B cell (primary cell): ENCODE measurements at regions not wholly inside any gene's neighbourhood (a gene's known extent, or its start where the extent isn't known, plus 50 kb on each side); places are given as distances from the start of the nearest gene placed in this dataset.

Source experiments
- ATAC-seq: fragments of 200-7000 bp; cut with Tn5 transposase; one replicate; pipeline ENCODE4 v1.10.0; 2021; ENCODE audit warnings: low read depth, mild to moderate bottlenecking, moderate number of reproducible peaks, moderate library complexity
- CTCF ChIA-PET: fragments of 350-600 bp; sonication (Branson Sonifier 250); formaldehyde crosslinking; loops from one replicate; lab custom pipeline; 2021; ENCODE audit warnings: antibody characterized with exemption, inconsistent platforms; lab: Charles Lee
- POLR2A ChIA-PET: fragments of 350-600 bp; sonication (Branson Sonifier 250); formaldehyde crosslinking; loops from one replicate; lab custom pipeline; 2021; ENCODE audit warnings: antibody characterized with exemption; lab: Charles Lee
- DNase-seq: peaks from one replicate; pipeline ENCODE4 v3.0.0; 2013
- H2AFZ ChIP-seq: 2 replicates; pipeline ENCODE4 v1.6.1; 2012; ENCODE audit warnings: mild to moderate bottlenecking, low read depth, low read length; ENCODE audit not compliant: insufficient read depth, poor library complexity, severe bottlenecking
- H3K27ac ChIP-seq, 2 donors: 1 replicate in 1 of 2; 2 replicates in 1 of 2; pipeline ENCODE4 v1.5.1; 2012 to 2013; ENCODE audit warnings: low read length in 2 of 2, mild to moderate bottlenecking in 2 of 2, moderate library complexity in 1 of 2
- H3K27me3 ChIP-seq, 4 experiments: fragments of 200-600 bp in 1 of 4; sonication (generic) in 1 of 4; replicated peaks in 1 of 4; 1 replicate in 2 of 4; 2 replicates in 2 of 4; pipeline versions ENCODE4 v1.6.1 to v1.7.0; 2013 to 2016; ENCODE audit warnings: low read length in 3 of 4, mild to moderate bottlenecking in 2 of 4, mixed read lengths in 1 of 4, moderate library complexity in 1 of 4; ENCODE audit not compliant: insufficient read depth in 4 of 4, control insufficient read depth in 3 of 4; ENCODE audit errors: control extremely low read depth in 1 of 4
- H3K36me3 ChIP-seq, 2 experiments: replicated peaks in 1 of 2; 1 replicate in 1 of 2; 2 replicates in 1 of 2; pipeline versions ENCODE4 v1.6.1 to v1.7.1; 2013; ENCODE audit warnings: low read length in 1 of 2; ENCODE audit not compliant: insufficient read depth in 2 of 2, control insufficient read depth in 1 of 2; ENCODE audit errors: control extremely low read depth in 1 of 2, extremely low read depth in 1 of 2
- H3K4me1 ChIP-seq, 2 donors: fragments of 200-600 bp in 1 of 2; sonication (generic) in 1 of 2; 1 replicate in 1 of 2; 2 replicates in 1 of 2; pipeline versions ENCODE4 v1.5.1 to v1.6.1; 2013 to 2017; ENCODE audit warnings: low read length in 2 of 2; ENCODE audit not compliant: control insufficient read depth in 2 of 2, insufficient read depth in 2 of 2
- H3K4me2 ChIP-seq: replicated peaks from 2 replicates; pipeline ENCODE3; 2012; ENCODE audit warnings: mild to moderate bottlenecking, low read depth, low read length; ENCODE audit not compliant: poor library complexity, severe bottlenecking
- H3K4me3 ChIP-seq, 5 experiments: fragments of 200-600 bp in 1 of 5; sonication (generic) in 1 of 5; 1 replicate in 3 of 5; 2 replicates in 2 of 5; pipeline versions ENCODE4 v1.5.1 to v1.7.0; 2011 to 2016; ENCODE audit warnings: low read length in 4 of 5, mild to moderate bottlenecking in 4 of 5, low read depth in 2 of 5, control low read depth in 1 of 5, moderate library complexity in 1 of 5; ENCODE audit not compliant: insufficient read depth in 1 of 5; ENCODE audit errors: control extremely low read depth in 1 of 5, extremely low read depth in 1 of 5
- H3K79me2 ChIP-seq: fragments of 200-600 bp; sonication (generic); one replicate; pipeline ENCODE4 v1.6.0; 2016; ENCODE audit warnings: low read length; ENCODE audit not compliant: control insufficient read depth, insufficient read depth
- H3K9ac ChIP-seq: fragments of 200-600 bp; sonication (generic); 2 replicates; pipeline ENCODE4 v1.6.1; 2017; ENCODE audit warnings: mild to moderate bottlenecking, low read length, moderate library complexity
- H3K9me3 ChIP-seq, 3 donors: one replicate each; pipeline versions ENCODE4 v1.6.1 to v1.7.1; 2013; ENCODE audit warnings: low read length in 2 of 3; ENCODE audit not compliant: control insufficient read depth in 2 of 3, insufficient read depth in 1 of 3; ENCODE audit errors: control extremely low read depth in 1 of 3
- H4K20me1 ChIP-seq: 2 replicates; pipeline ENCODE4 v1.6.0; 2012; ENCODE audit warnings: mild to moderate bottlenecking, low read length; ENCODE audit not compliant: insufficient read depth, control insufficient read depth, poor library complexity, severe bottlenecking
- H3K27ac Mint-ChIP-seq: one replicate; pipeline ENCODE4 v1.8.0; 2021; ENCODE audit warnings: mixed read lengths
- H3K27me3 Mint-ChIP-seq: one replicate; pipeline ENCODE4 v1.8.0; 2021; ENCODE audit warnings: mixed read lengths
- H3K4me1 Mint-ChIP-seq: one replicate; pipeline ENCODE4 v1.8.0; 2021; ENCODE audit warnings: mixed read lengths
- H3K4me3 Mint-ChIP-seq: one replicate; pipeline ENCODE4 v1.8.0; 2021; ENCODE audit warnings: mixed read lengths
- H3K9me3 Mint-ChIP-seq: one replicate; pipeline ENCODE4 v1.8.0; 2022; ENCODE audit warnings: mixed read lengths; ENCODE audit not compliant: insufficient read depth
- EZH2 ChIP-seq: IDR thresholded peaks from 2 replicates; pipeline ENCODE4 v1.6.1; 2012; ENCODE audit warnings: borderline replicate concordance, low read depth, mild to moderate bottlenecking, moderate library complexity, low read length; ENCODE audit not compliant: insufficient read depth, poor library complexity, severe bottlenecking
- WGBS: methylation state at CpG from one replicate; pipeline ENCODE4 v1.1.5; 2013; ENCODE audit warnings: missing lambda C conversion rate; ENCODE audit not compliant: insufficient coverage; 5-methylcytosine and 5-hydroxymethylcytosine counted together
- intact Hi-C: fragments of 100-400 bp; cut with micrococcal nuclease; formaldehyde crosslinking; loops from one replicate; pipeline ENCODE4 v1.10.0; 2022
- TF ChIP-seq, protein P1 (sequence below): fragments of 200-600 bp; IDR thresholded peaks from one replicate; pipeline ENCODE4 v1.8.0; 2022; ENCODE audit warnings: antibody characterized with exemption, mild to moderate bottlenecking

DNA sequence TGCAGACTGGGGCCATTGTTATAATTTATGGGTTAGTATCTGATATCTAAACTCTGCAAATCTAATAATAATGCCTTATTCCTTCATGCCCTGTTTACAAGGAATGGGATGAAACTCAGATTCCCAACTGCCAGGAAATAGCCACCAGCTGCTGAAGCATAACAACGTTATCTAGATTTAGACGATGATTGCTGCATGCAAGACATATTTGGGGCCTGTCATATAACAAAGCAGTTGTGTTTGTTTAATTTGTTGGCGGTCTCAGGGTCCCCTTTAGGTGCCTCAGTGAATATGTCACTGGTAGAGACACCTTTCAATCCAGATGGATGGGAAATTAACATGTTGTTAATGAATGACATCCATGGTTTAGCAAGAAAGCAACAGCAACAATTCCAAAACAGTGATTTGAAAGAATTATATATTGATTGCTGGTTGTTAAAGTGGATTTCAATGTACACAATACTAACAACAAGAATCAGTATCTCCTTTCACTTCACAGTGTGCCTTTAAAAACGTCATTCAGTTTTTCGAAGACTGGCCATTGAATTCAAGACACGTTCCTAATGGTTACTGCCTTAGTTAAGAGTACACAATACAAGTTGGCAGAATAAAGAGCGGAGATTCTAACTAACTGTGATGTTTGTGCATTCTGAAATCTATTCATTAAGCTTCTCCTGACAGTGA is 860.6 kb upstream of the CELF2 start:
- Histone ChIP-seq H3K27me3 (no peaks in the 10 kb centered on the region), H3K9me3 (peaks cover 0 to 14% (median 1%) of the 10 kb centered on the region in 3 donors), H3K36me3 (no peaks in the 10 kb centered on the region), H3K4me1 (no peaks in the 10 kb centered on the region), H3K9ac (no peak overlapping the region), H3K27ac (no peak overlapping the region), H3K79me2 (no peaks in the 10 kb centered on the region), H2AFZ (no peak overlapping the region), H4K20me1 (no peaks in the 10 kb centered on the region), H3K4me3 (no peak overlapping the region), H3K4me2 (no peak overlapping the region)
- Mint-ChIP-seq H3K4me1 (no peaks in the 10 kb centered on the region), H3K4me3 (no peak overlapping the region), H3K27ac (no peak overlapping the region), H3K27me3 (no peaks in the 10 kb centered on the region), H3K9me3 (no peaks in the 10 kb centered on the region)
- intact Hi-C loops = no loop called here
- no peak for DNase-seq
- TF ChIP-seq, protein P1, sequence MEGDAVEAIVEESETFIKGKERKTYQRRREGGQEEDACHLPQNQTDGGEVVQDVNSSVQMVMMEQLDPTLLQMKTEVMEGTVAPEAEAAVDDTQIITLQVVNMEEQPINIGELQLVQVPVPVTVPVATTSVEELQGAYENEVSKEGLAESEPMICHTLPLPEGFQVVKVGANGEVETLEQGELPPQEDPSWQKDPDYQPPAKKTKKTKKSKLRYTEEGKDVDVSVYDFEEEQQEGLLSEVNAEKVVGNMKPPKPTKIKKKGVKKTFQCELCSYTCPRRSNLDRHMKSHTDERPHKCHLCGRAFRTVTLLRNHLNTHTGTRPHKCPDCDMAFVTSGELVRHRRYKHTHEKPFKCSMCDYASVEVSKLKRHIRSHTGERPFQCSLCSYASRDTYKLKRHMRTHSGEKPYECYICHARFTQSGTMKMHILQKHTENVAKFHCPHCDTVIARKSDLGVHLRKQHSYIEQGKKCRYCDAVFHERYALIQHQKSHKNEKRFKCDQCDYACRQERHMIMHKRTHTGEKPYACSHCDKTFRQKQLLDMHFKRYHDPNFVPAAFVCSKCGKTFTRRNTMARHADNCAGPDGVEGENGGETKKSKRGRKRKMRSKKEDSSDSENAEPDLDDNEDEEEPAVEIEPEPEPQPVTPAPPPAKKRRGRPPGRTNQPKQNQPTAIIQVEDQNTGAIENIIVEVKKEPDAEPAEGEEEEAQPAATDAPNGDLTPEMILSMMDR = no peak
- no peak for TF ChIP-seq EZH2
- ChIA-PET POLR2A (no interaction called here), CTCF (no interaction called here)
- WGBS = 91% methylated on average over 6 of the region's 7 CpGs
- ATAC-seq = no peak

DNA sequence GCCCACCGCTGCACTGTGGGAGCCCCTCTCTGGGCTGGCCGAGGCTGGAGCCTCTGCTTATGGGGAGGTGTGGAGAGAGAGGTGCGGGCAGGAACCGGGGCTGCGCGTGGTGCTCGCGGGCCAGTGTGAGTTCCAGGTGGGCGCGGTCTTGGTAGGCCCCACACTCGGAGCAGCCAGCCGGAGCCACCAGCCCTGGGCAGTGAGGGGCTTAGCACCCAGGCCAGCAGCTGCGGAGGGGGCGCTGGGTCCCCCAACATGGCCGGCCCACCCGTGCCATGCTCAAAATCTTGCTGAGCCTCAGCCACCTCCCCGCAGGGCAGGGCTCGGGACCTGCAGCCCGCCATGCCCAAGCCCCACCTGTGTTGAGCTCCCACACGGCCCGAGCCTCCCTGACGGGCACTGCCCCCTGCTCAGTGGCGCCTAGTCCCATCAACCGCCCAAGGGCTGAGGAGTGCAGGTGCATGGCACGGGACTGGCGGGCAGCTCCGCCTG is 856.8 kb upstream of the CELF2 start:
- no peaks in the 10 kb centered on the region for H3K4me1 Mint-ChIP-seq
- H3K9me3 Mint-ChIP-seq = no peaks in the 10 kb centered on the region
- no peak overlapping the region for H3K27ac Mint-ChIP-seq
- no peaks in the 10 kb centered on the region for H3K36me3 ChIP-seq
- H3K4me2 ChIP-seq = no peak overlapping the region
- no peaks in the 10 kb centered on the region for H3K79me2 ChIP-seq
- no peak overlapping the region for H3K27ac ChIP-seq
- H3K4me3 ChIP-seq = no peak overlapping the region
- no peak overlapping the region for H3K4me3 Mint-ChIP-seq
- no peak for ATAC-seq
- TF ChIP-seq, protein P1 = no peak
- TF ChIP-seq EZH2 = no peak
- H3K27me3 ChIP-seq = no peaks in the 10 kb centered on the region
- H4K20me1 ChIP-seq = no peaks in the 10 kb centered on the region
- ChIA-PET CTCF (no interaction called here), POLR2A (no interaction called here)
- H2AFZ ChIP-seq = no peak overlapping the region
- H3K4me1 ChIP-seq = no peaks in the 10 kb centered on the region
- no peak for DNase-seq
- intact Hi-C loops = no loop called here
- H3K9ac ChIP-seq = no peak overlapping the region
- H3K9me3 ChIP-seq = peaks cover 0 to 15% (median under 1%) of the 10 kb centered on the region in 3 donors
- WGBS = 97% methylated on average over 26 of the region's 27 CpGs
- H3K27me3 Mint-ChIP-seq = no peaks in the 10 kb centered on the region
